Activated T-cell treated with anti-CD3 and anti-CD28 coated beads, Interleukin-2, amount 50 U/mL, for 4 hours (primary cell): ENCODE measurements at regions not wholly inside any gene's neighbourhood (a gene's known extent, or its start where the extent isn't known, plus 50 kb on each side); places are given as distances from the start of the nearest gene placed in this dataset.

ENCODE experiments used
- ATAC-seq, 2 donors: fragments of 200-7000 bp; cut with Tn5 transposase; one replicate each; pipeline ENCODE4 v1.10.0; 2021
- DNase-seq: peaks from one replicate; pipeline ENCODE4 v3.0.0-alpha.2; 2020
- H3K27me3 Mint-ChIP-seq: one replicate; pipeline ENCODE4 v1.8.0; 2021; ENCODE audit warnings: low read depth, mixed read lengths
- H3K36me3 Mint-ChIP-seq: one replicate; pipeline ENCODE4 v1.8.0; 2022; ENCODE audit warnings: mixed read lengths; ENCODE audit not compliant: insufficient read depth
- H3K4me1 Mint-ChIP-seq: one replicate; pipeline ENCODE4 v1.8.0; 2021; ENCODE audit warnings: low read depth, mixed read lengths
- H3K4me3 Mint-ChIP-seq: one replicate; pipeline ENCODE4 v1.8.0; 2021; ENCODE audit warnings: mild to moderate bottlenecking, moderate library complexity, mixed read lengths
- H3K9me3 Mint-ChIP-seq: one replicate; pipeline ENCODE4 v1.8.0; 2021; ENCODE audit warnings: mixed read lengths

- DNase-seq (no peak), ATAC-seq (no peak)
- Mint-ChIP-seq H3K27me3 (no peaks in the 10 kb centered on the region), H3K9me3 (peaks cover 13% of the 10 kb centered on the region), H3K36me3 (no peaks in the 10 kb centered on the region), H3K4me3 (no peak overlapping the region), H3K4me1 (no peaks in the 10 kb centered on the region)
Measured at GRCh38 chr5:12316812-12317211, 412.6 kb upstream of the CTNND2 start.

- Mint-ChIP-seq H3K9me3 (peaks cover 9% of the 10 kb centered on the region), H3K36me3 (no peaks in the 10 kb centered on the region), H3K4me1 (no peaks in the 10 kb centered on the region), H3K27me3 (no peaks in the 10 kb centered on the region), H3K4me3 (no peak overlapping the region)
- ATAC-seq (no peak), DNase-seq (no peak)
Measured at GRCh38 chr5:12315461-12315860, 411.2 kb upstream of the CTNND2 start.

- H3K36me3 Mint-ChIP-seq: no peaks in the 10 kb centered on the region
- H3K9me3 Mint-ChIP-seq: peaks cover 8% of the 10 kb centered on the region
- ATAC-seq: no peak
- no peaks in the 10 kb centered on the region for H3K27me3 Mint-ChIP-seq
- DNase-seq: no peak
- H3K4me3 Mint-ChIP-seq: no peak overlapping the region
- H3K4me1 Mint-ChIP-seq: no peaks in the 10 kb centered on the region
Measured at GRCh38 chr5:12313602-12314001, 409.4 kb upstream of the CTNND2 start.

GRCh38 chr5:12312343-12312742, 408.1 kb upstream of the CTNND2 start:
- Mint-ChIP-seq H3K27me3 (no peaks in the 10 kb centered on the region), H3K4me3 (no peak overlapping the region), H3K9me3 (peaks cover 8% of the 10 kb centered on the region), H3K36me3 (no peaks in the 10 kb centered on the region), H3K4me1 (no peaks in the 10 kb centered on the region)
- ATAC-seq (no peak), DNase-seq (no peak)

- Mint-ChIP-seq H3K9me3 (peaks cover 21% of the 10 kb centered on the region), H3K27me3 (no peaks in the 10 kb centered on the region), H3K36me3 (no peaks in the 10 kb centered on the region), H3K4me1 (no peaks in the 10 kb centered on the region), H3K4me3 (no peak overlapping the region)
- DNase-seq (no peak), ATAC-seq (no peak)
Measured at GRCh38 chr5:12294151-12294550, 389.9 kb upstream of the CTNND2 start.

- Mint-ChIP-seq H3K4me3 (no peak overlapping the region), H3K27me3 (no peaks in the 10 kb centered on the region)
Measured at GRCh38 chr5:12292610-12293204, 388.5 kb upstream of the CTNND2 start.

GRCh38 chr5:12284604-12285003, 380.4 kb upstream of the CTNND2 start:
- DNase-seq: no peak
- Mint-ChIP-seq H3K4me3 (no peak overlapping the region), H3K27me3 (no peaks in the 10 kb centered on the region), H3K4me1 (no peaks in the 10 kb centered on the region), H3K9me3 (peaks cover 13% of the 10 kb centered on the region), H3K36me3 (no peaks in the 10 kb centered on the region)
- no peak for ATAC-seq

More at GRCh38 chr5:12292610-12293204, 388.5 kb upstream of the CTNND2 start:
- H3K36me3 Mint-ChIP-seq: no peaks in the 10 kb centered on the region
- ATAC-seq (no peak), DNase-seq (no peak)
- peaks cover 26% of the 10 kb centered on the region for H3K9me3 Mint-ChIP-seq
- H3K4me1 Mint-ChIP-seq: no peaks in the 10 kb centered on the region

- no peaks in the 10 kb centered on the region for H3K36me3 Mint-ChIP-seq
- peaks cover 12% of the 10 kb centered on the region for H3K9me3 Mint-ChIP-seq
- ATAC-seq (no peak), DNase-seq (no peak)
- no peaks in the 10 kb centered on the region for H3K4me1 Mint-ChIP-seq
- no peak overlapping the region for H3K4me3 Mint-ChIP-seq
- no peaks in the 10 kb centered on the region for H3K27me3 Mint-ChIP-seq
Measured at GRCh38 chr5:12277504-12278192, 373.4 kb upstream of the CTNND2 start.

GRCh38 chr5:12274236-12274635, 370.0 kb upstream of the CTNND2 start:
- Mint-ChIP-seq H3K9me3 (peaks cover 16% of the 10 kb centered on the region), H3K4me1 (no peaks in the 10 kb centered on the region), H3K27me3 (no peaks in the 10 kb centered on the region), H3K4me3 (no peak overlapping the region), H3K36me3 (no peaks in the 10 kb centered on the region)
- ATAC-seq: no peak
- no peak for DNase-seq

- Mint-ChIP-seq H3K27me3 (no peaks in the 10 kb centered on the region), H3K36me3 (no peaks in the 10 kb centered on the region), H3K4me1 (no peaks in the 10 kb centered on the region), H3K4me3 (no peak overlapping the region), H3K9me3 (peaks cover 19% of the 10 kb centered on the region)
- DNase-seq (no peak), ATAC-seq (no peak)
Measured at GRCh38 chr5:12272389-12272788, 368.1 kb upstream of the CTNND2 start.

- Mint-ChIP-seq H3K4me3 (no peak overlapping the region), H3K4me1 (no peaks in the 10 kb centered on the region), H3K9me3 (peaks cover 17% of the 10 kb centered on the region), H3K27me3 (no peaks in the 10 kb centered on the region), H3K36me3 (no peaks in the 10 kb centered on the region)
- ATAC-seq: no peak
- no peak for DNase-seq
Measured at GRCh38 chr5:12270914-12271313, 366.7 kb upstream of the CTNND2 start.

- H3K4me1 Mint-ChIP-seq: no peaks in the 10 kb centered on the region
- DNase-seq: no peak
- ATAC-seq: no peak
- H3K36me3 Mint-ChIP-seq: no peaks in the 10 kb centered on the region
- H3K4me3 Mint-ChIP-seq: no peak overlapping the region
- peaks cover 16% of the 10 kb centered on the region for H3K9me3 Mint-ChIP-seq
- no peaks in the 10 kb centered on the region for H3K27me3 Mint-ChIP-seq
Measured at GRCh38 chr5:12269164-12269563, 364.9 kb upstream of the CTNND2 start.

GRCh38 chr5:12258549-12258948, 354.3 kb upstream of the CTNND2 start:
- H3K4me1 Mint-ChIP-seq: no peaks in the 10 kb centered on the region
- ATAC-seq (no peak), DNase-seq (no peak)
- H3K4me3 Mint-ChIP-seq: no peak overlapping the region
- no peaks in the 10 kb centered on the region for H3K36me3 Mint-ChIP-seq
- no peaks in the 10 kb centered on the region for H3K27me3 Mint-ChIP-seq
- H3K9me3 Mint-ChIP-seq: peaks cover 4% of the 10 kb centered on the region

GRCh38 chr5:12250454-12250853, 346.2 kb upstream of the CTNND2 start:
- no peak for DNase-seq
- Mint-ChIP-seq H3K9me3 (peaks cover 29% of the 10 kb centered on the region), H3K4me3 (no peak overlapping the region), H3K4me1 (no peaks in the 10 kb centered on the region), H3K36me3 (no peaks in the 10 kb centered on the region), H3K27me3 (no peaks in the 10 kb centered on the region)
- ATAC-seq: no peak

GRCh38 chr5:12248831-12249230, 344.6 kb upstream of the CTNND2 start:
- H3K27me3 Mint-ChIP-seq: no peaks in the 10 kb centered on the region
- no peak overlapping the region for H3K4me3 Mint-ChIP-seq
- no peak for ATAC-seq
- H3K36me3 Mint-ChIP-seq: no peaks in the 10 kb centered on the region
- H3K9me3 Mint-ChIP-seq: peaks cover 35% of the 10 kb centered on the region
- DNase-seq: no peak
- H3K4me1 Mint-ChIP-seq: no peaks in the 10 kb centered on the region
